ENCODE measurements at regions not wholly inside any gene's neighbourhood (a gene's known extent, or its start where the extent isn't known, plus 50 kb on each side); places are given as distances from the start of the nearest gene placed in this dataset.

- DNase-seq (ENCODE audit: low read depth) = no peak
Measured at GRCh38 chr6:113142671-113143174, 714.4 kb upstream of the MARCKS start.

- no peak for DNase-seq (ENCODE audit: low read depth)
Measured at GRCh38 chr6:113143206-113143605, 713.9 kb upstream of the MARCKS start.

- no peak for DNase-seq (ENCODE audit: low read depth)
Measured at GRCh38 chr6:113144117-113144516, 713.0 kb upstream of the MARCKS start.

GRCh38 chr6:113146878-113147277 lies 710.3 kb upstream of the MARCKS start:
- DNase-seq (ENCODE audit: low read depth) = no peak

- DNase-seq (ENCODE audit: low read depth) = no peak
Measured at GRCh38 chr6:113147544-113147943, 709.6 kb upstream of the MARCKS start.

- DNase-seq (ENCODE audit: low read depth) = no peak
Measured at GRCh38 chr6:113148566-113148965, 708.6 kb upstream of the MARCKS start.

- DNase-seq (ENCODE audit: low read depth) = no peak
Measured at GRCh38 chr6:113149511-113149910, 707.6 kb upstream of the MARCKS start.

- DNase-seq (ENCODE audit: low read depth) = no peak
Measured at GRCh38 chr6:113160306-113161017, 696.7 kb upstream of the MARCKS start.

GRCh38 chr6:113161018-113161315 lies 696.2 kb upstream of the MARCKS start:
- no peak for DNase-seq (ENCODE audit: low read depth)

GRCh38 chr6:113162739-113163138 lies 694.4 kb upstream of the MARCKS start:
- no peak for DNase-seq (ENCODE audit: low read depth)

GRCh38 chr6:113168057-113168456 lies 689.1 kb upstream of the MARCKS start:
- DNase-seq (ENCODE audit: low read depth) = no peak

GRCh38 chr6:113169484-113169883 lies 687.7 kb upstream of the MARCKS start:
- DNase-seq (ENCODE audit: low read depth) = no peak

- DNase-seq (ENCODE audit: low read depth) = no peak
Measured at GRCh38 chr6:113170454-113170853, 686.7 kb upstream of the MARCKS start.

- no peak for DNase-seq (ENCODE audit: low read depth)
Measured at GRCh38 chr6:113171882-113172281, 685.3 kb upstream of the MARCKS start.

- no peak for DNase-seq (ENCODE audit: low read depth)
Measured at GRCh38 chr6:113172531-113172966, 684.6 kb upstream of the MARCKS start.

- peak; percentile 22 for DNase-seq (ENCODE audit: low read depth)
Measured at GRCh38 chr6:113178349-113178748, 678.8 kb upstream of the MARCKS start.

GRCh38 chr6:113181164-113181563 lies 676.0 kb upstream of the MARCKS start:
- DNase-seq (ENCODE audit: low read depth) = no peak

- peak; percentile 69 for DNase-seq (ENCODE audit: low read depth)
Measured at GRCh38 chr6:113182370-113183141, 674.6 kb upstream of the MARCKS start.

- DNase-seq (ENCODE audit: low read depth) = peak; percentile 3
Measured at GRCh38 chr6:113184291-113184690, 672.9 kb upstream of the MARCKS start.

GRCh38 chr6:113184736-113185135 lies 672.4 kb upstream of the MARCKS start:
- no peak for DNase-seq (ENCODE audit: low read depth)

- no peak for DNase-seq (ENCODE audit: low read depth)
Measured at GRCh38 chr6:113185299-113185698, 671.8 kb upstream of the MARCKS start.

GRCh38 chr6:113187661-113188060 lies 669.5 kb upstream of the MARCKS start:
- DNase-seq (ENCODE audit: low read depth) = no peak

- DNase-seq (ENCODE audit: low read depth) = no peak
Measured at GRCh38 chr6:113188962-113189361, 668.2 kb upstream of the MARCKS start.
